ENCODE measurements at regions not wholly inside any gene's neighbourhood (a gene's known extent, or its start where the extent isn't known, plus 50 kb on each side); places are given as distances from the start of the nearest gene placed in this dataset.

- Histone ChIP-seq H3K4me2 (ENCODE audit: low read length) (no peak overlapping the region), H3K4me3 (replicated peaks in 1 of 2; ENCODE audit: low read depth in 1 of 2, low read length in 2 of 2) (no peak overlapping the region), H4K20me1 (ENCODE audit: insufficient read depth) (no peaks in the 10 kb centered on the region), H3K9ac (ENCODE audit: low read length) (no peak overlapping the region), H3K4me1 (ENCODE audit: control insufficient read depth in 1 of 2, insufficient read depth in 2 of 2, low read length in 2 of 2) (no peaks in the 10 kb centered on the region), H3K9me2 (ENCODE audit: insufficient read depth) (no peaks in the 10 kb centered on the region), H3K27me3 (ENCODE audit: insufficient read depth, low read length) (no peaks in the 10 kb centered on the region), H3K9me3 (ENCODE audit: control insufficient read depth in 1 of 2, insufficient read depth in 1 of 2, low read depth in 1 of 2, low read length in 2 of 2) (peaks cover 22 to 48% of the 10 kb centered on the region in 2 experiments; a peak in 2 of 4 replicates), H2AFZ (ENCODE audit: low read depth, low read length, poor library complexity, severe bottlenecking) (no peak overlapping the region), H3K36me3 (ENCODE audit: control insufficient read depth in 1 of 2, insufficient read depth in 2 of 2, low read length in 2 of 2) (no peaks in the 10 kb centered on the region), H3K27ac (ENCODE audit: low read depth, low read length) (no peak overlapping the region), H3K79me2 (ENCODE audit: insufficient read depth, low read length) (no peaks in the 10 kb centered on the region)
- ChIA-PET RAD21 (ENCODE audit: low non-redundant PET in 1 of 2, low total read pairs in 2 of 2, uncharacterized antibody in 2 of 2, unreplicated experiment in 2 of 2) (no interaction called here), CTCF (no interaction called here), POLR2A (no interaction called here)
- intact Hi-C loops (cut with micrococcal nuclease), result loop anchor here (5.0 kb wide), 1 partner anchor 50 kb away; no protein-coding TSS in a partner anchor
- ATAC-seq, result no peak
- no peak for DNase-seq (ENCODE audit: low read depth, low spot score)
- TF ChIP-seq POLR2AphosphoS5 (IDR thresholded peaks at IDR 0.05; ENCODE audit: low read depth, low read length) (no peak), CEBPB (IDR thresholded peaks at IDR 0.05; ENCODE audit: low read depth) (no peak), ATF3 (IDR thresholded peaks at IDR 0.05) (no peak), JUND (IDR thresholded peaks at IDR 0.05) (no peak), SIN3A (IDR thresholded peaks at IDR 0.05; ENCODE audit: low read depth) (no peak), YY1 (IDR thresholded peaks at IDR 0.05; ENCODE audit: extremely low read depth, insufficient replicate concordance, low read depth, low read length) (no peak), SRF (IDR thresholded peaks at IDR 0.05; ENCODE audit: low read depth) (no peak), REST (IDR thresholded peaks at IDR 0.05; ENCODE audit: low read depth) (no peak), CBX3 (IDR thresholded peaks at IDR 0.05; ENCODE audit: low read depth) (no peak), POLR2A (IDR thresholded peaks at IDR 0.05; ENCODE audit: borderline replicate concordance, extremely low read depth, insufficient read depth, insufficient read length) (no peak), SP1 (IDR thresholded peaks at IDR 0.05; ENCODE audit: low read depth) (no peak), EGR1 (IDR thresholded peaks at IDR 0.05; ENCODE audit: low read depth) (no peak), ZNF274 (IDR thresholded peaks at IDR 0.05; ENCODE audit: low read depth, low read length) (no peak), CTCF (IDR thresholded peaks at IDR 0.05 in 2 of 3, conservative IDR thresholded peaks at IDR 0.05 in 1 of 3; ENCODE audit: borderline replicate concordance in 1 of 3, insufficient read depth in 1 of 3, low read depth in 2 of 3, low read length in 2 of 3) (no peak), EZH2 (IDR thresholded peaks at IDR 0.05) (no peak), RAD21 (IDR thresholded peaks at IDR 0.05; ENCODE audit: low read depth) (no peak), ZBTB33 (IDR thresholded peaks at IDR 0.05; ENCODE audit: extremely low read depth, insufficient replicate concordance, low read length) (no peak), EZH2phosphoT487 (IDR thresholded peaks at IDR 0.05; ENCODE audit: borderline replicate concordance) (no peak)
- BruUV-seq (replicated peaks), result no TSS peak
These were observed 424.6 kb upstream of the SEMA6D start for GRCh38 chr15:47292638-47293190.

Measured in HCT116 (cell line).